Stimulated activated CD4-positive, alpha-beta T cell treated with anti-CD3 and anti-CD28 coated beads, Interleukin-2, amount 100 ng/mL, for 24 hours (primary cell): ENCODE measurements at regions not wholly inside any gene's neighbourhood (a gene's known extent, or its start where the extent isn't known, plus 50 kb on each side); places are given as distances from the start of the nearest gene placed in this dataset.
"Not testable (repeated sequence)": the region's sequence is repeated elsewhere in the genome, so short reads cannot be mapped to it uniquely, and the experiment has no call there.

Experiments used
- DNase-seq, 2 donors: peaks; one replicate each; pipeline ENCODE4 v3.0.0-alpha.2; 2020

- no peak for DNase-seq
Observed at GRCh38 chr1:99504287-99504686, 141.6 kb upstream of the PALMD start.

GRCh38 chr1:99506631-99507030, 139.3 kb upstream of the PALMD start:
- no peak for DNase-seq

- DNase-seq: not testable (repeated sequence)
Observed at GRCh38 chr1:99507446-99507845, 138.5 kb upstream of the PALMD start.

GRCh38 chr1:99507906-99508732, 137.8 kb upstream of the PALMD start:
- no peak for DNase-seq

- not testable (repeated sequence) for DNase-seq
Observed at GRCh38 chr1:99508733-99509445, 137.0 kb upstream of the PALMD start.

GRCh38 chr1:99514823-99515552, 130.9 kb upstream of the PALMD start:
- not testable (repeated sequence) for DNase-seq

- no peak for DNase-seq
Observed at GRCh38 chr1:99516141-99516540, 129.8 kb upstream of the PALMD start.

- no peak for DNase-seq
Observed at GRCh38 chr1:99520121-99520520, 125.8 kb upstream of the PALMD start.

- no peak for DNase-seq
Observed at GRCh38 chr1:99525331-99525730, 120.6 kb upstream of the PALMD start.

GRCh38 chr1:99527078-99527477, 118.8 kb upstream of the PALMD start:
- DNase-seq: no peak

- no peak for DNase-seq
Observed at GRCh38 chr1:99527545-99527944, 118.4 kb upstream of the PALMD start.

GRCh38 chr1:99529002-99529401, 116.9 kb upstream of the PALMD start:
- no peak for DNase-seq

- DNase-seq: no peak
Observed at GRCh38 chr1:99531578-99532275, 114.2 kb upstream of the PALMD start.

- no peak for DNase-seq
Observed at GRCh38 chr1:99532276-99532580, 113.7 kb upstream of the PALMD start.

GRCh38 chr1:99533909-99534637, 111.8 kb upstream of the PALMD start:
- DNase-seq: no peak

GRCh38 chr1:99534638-99534930, 111.3 kb upstream of the PALMD start:
- DNase-seq: no peak

- no peak for DNase-seq
Observed at GRCh38 chr1:99535470-99536164, 110.3 kb upstream of the PALMD start.

- DNase-seq: no peak
Observed at GRCh38 chr1:99537886-99538617, 107.9 kb upstream of the PALMD start.

- no peak for DNase-seq
Observed at GRCh38 chr1:99538618-99538956, 107.3 kb upstream of the PALMD start.

GRCh38 chr1:99539131-99539530, 106.8 kb upstream of the PALMD start:
- DNase-seq: no peak

- no peak for DNase-seq
Observed at GRCh38 chr1:99540744-99541143, 105.2 kb upstream of the PALMD start.
